HCT116 (cell line): ENCODE measurements at regions not wholly inside any gene's neighbourhood (a gene's known extent, or its start where the extent isn't known, plus 50 kb on each side); places are given as distances from the start of the nearest gene placed in this dataset.

Source experiments
- ATAC-seq: fragments of 200-7000 bp; cut with Tn5 transposase; 2 replicates; pipeline ENCODE4 v1.9.1; 2020; ENCODE audit warnings: mild to moderate bottlenecking, moderate library complexity
- BruUV-seq: library from RNA; stranded (reverse); fragments of 400-500 nt; replicated peaks from 2 replicates; lab custom pipeline; 2021; lab: Mats Ljungman, UMichigan
- CTCF ChIA-PET: fragments of 300-600 bp; sonication (Branson Sonifier 250); formaldehyde crosslinking; loops from one replicate; lab custom pipeline; 2021; ENCODE audit warnings: antibody characterized with exemption; lab: Charles Lee
- POLR2A ChIA-PET: fragments of 300-600, 350-600 bp; sonication (Branson Sonifier 250); formaldehyde crosslinking; loops from one replicate; lab custom pipeline; 2021; ENCODE audit warnings: antibody characterized with exemption; lab: Charles Lee
- RAD21 ChIA-PET, 2 experiments: fragments of 300-600 bp; sonication (Branson Sonifier 250); formaldehyde crosslinking; loops; one replicate each; lab custom pipeline; 2023; ENCODE audit warnings: low total read pairs in 2 of 2; ENCODE audit not compliant: uncharacterized antibody in 2 of 2, unreplicated experiment in 2 of 2, low non-redundant PET in 1 of 2; lab: Charles Lee
- DNase-seq: peaks from one replicate; pipeline ENCODE4 v3.0.0-alpha.2; 2010; ENCODE audit warnings: low read depth, low spot score
- H2AFZ ChIP-seq: fragments of 200-600 bp; shearing (Covaris generic), sonication (generic); 2 replicates; pipeline ENCODE4 v1.6.1; 2017; ENCODE audit warnings: low read depth, mixed run types, mixed read lengths, antibody characterized with exemption, low read length; ENCODE audit not compliant: poor library complexity, severe bottlenecking
- H3K27ac ChIP-seq: 2 replicates; pipeline ENCODE4 v1.5.1; 2012; ENCODE audit warnings: low read depth, low read length
- H3K27me3 ChIP-seq: fragments of 200-600 bp; sonication (generic); 2 replicates; pipeline ENCODE4 v1.6.1; 2016; ENCODE audit warnings: mixed run types, low read length, mixed read lengths; ENCODE audit not compliant: insufficient read depth
- H3K36me3 ChIP-seq, 2 experiments: fragments of 200-500 bp in 1 of 2; fragments of 200-600 bp in 1 of 2; sonication (Bioruptor generic) in 1 of 2; sonication (generic) in 1 of 2; 2 replicates each; pipeline versions ENCODE4 v1.5.1 to v1.6.1; 2014 to 2016; ENCODE audit warnings: low read length in 2 of 2, inconsistent platforms in 1 of 2, mixed read lengths in 1 of 2, mixed run types in 1 of 2; ENCODE audit not compliant: insufficient read depth in 2 of 2, control insufficient read depth in 1 of 2
- H3K4me1 ChIP-seq, 2 experiments: fragments of 200-600 bp in 1 of 2; sonication (generic) in 1 of 2; 2 replicates each; pipeline versions ENCODE4 v1.5.1 to v1.6.1; 2012 to 2017; ENCODE audit warnings: low read length in 2 of 2, inconsistent platforms in 1 of 2, mild to moderate bottlenecking in 1 of 2, mixed read lengths in 1 of 2, mixed run types in 1 of 2, moderate library complexity in 1 of 2; ENCODE audit not compliant: insufficient read depth in 2 of 2, control insufficient read depth in 1 of 2
- H3K4me2 ChIP-seq: fragments of 200-600 bp; sonication (generic); 2 replicates; pipeline ENCODE4 v1.6.1; 2017; ENCODE audit warnings: mixed run types, low read length, mixed read lengths
- H3K4me3 ChIP-seq, 2 experiments: fragments of 200-600 bp in 1 of 2; sonication (generic) in 1 of 2; replicated peaks in 1 of 2; 2 replicates each; pipeline ENCODE4 v1.5.1; 2011 to 2016; ENCODE audit warnings: low read length in 2 of 2, control low read depth in 1 of 2, low read depth in 1 of 2, mild to moderate bottlenecking in 1 of 2, mixed read lengths in 1 of 2, mixed run types in 1 of 2
- H3K79me2 ChIP-seq: fragments of 200-600 bp; sonication (generic); 2 replicates; pipeline ENCODE4 v1.6.1; 2017; ENCODE audit warnings: mild to moderate bottlenecking, mixed run types, low read length, moderate library complexity, mixed read lengths; ENCODE audit not compliant: insufficient read depth
- H3K9ac ChIP-seq: fragments of 200-600 bp; sonication (generic); 2 replicates; pipeline ENCODE4 v1.6.1; 2016; ENCODE audit warnings: low read length, mixed read lengths
- H3K9me2 ChIP-seq: fragments of 200-600 bp; sonication (generic), shearing (Covaris generic); 2 replicates; pipeline ENCODE4 v1.6.1; 2017; ENCODE audit warnings: mixed run types, mild to moderate bottlenecking, moderate library complexity; ENCODE audit not compliant: insufficient read depth
- H3K9me3 ChIP-seq, 2 experiments: fragments of 200-500 bp in 1 of 2; fragments of 200-600 bp in 1 of 2; sonication (Bioruptor generic) in 1 of 2; sonication (generic) in 1 of 2; 2 replicates each; pipeline ENCODE4 v1.6.1; 2014 to 2017; ENCODE audit warnings: low read length in 2 of 2, mixed read lengths in 2 of 2, inconsistent platforms in 1 of 2, low read depth in 1 of 2, mild to moderate bottlenecking in 1 of 2, mixed run types in 1 of 2, moderate library complexity in 1 of 2; ENCODE audit not compliant: control insufficient read depth in 1 of 2, insufficient read depth in 1 of 2
- H4K20me1 ChIP-seq: fragments of 200-600 bp; sonication (generic), shearing (Covaris generic); 2 replicates; pipeline ENCODE4 v1.6.1; 2017; ENCODE audit warnings: mixed run types, mild to moderate bottlenecking, moderate library complexity; ENCODE audit not compliant: insufficient read depth
- ATF3 ChIP-seq: IDR thresholded peaks from 2 replicates; pipeline ENCODE4 v1.6.1; 2012
- EGR1 ChIP-seq: IDR thresholded peaks from 2 replicates; pipeline ENCODE4 v1.6.1; 2012; ENCODE audit warnings: low read depth
- ELF1 ChIP-seq: IDR thresholded peaks from 2 replicates; pipeline ENCODE4 v1.6.1; 2012; ENCODE audit warnings: low read depth, borderline replicate concordance
- JUND ChIP-seq: IDR thresholded peaks from 2 replicates; pipeline ENCODE4 v1.6.1; 2012
- POLR2AphosphoS5 ChIP-seq: IDR thresholded peaks from 2 replicates; pipeline ENCODE4 v1.6.1; 2011; ENCODE audit warnings: mild to moderate bottlenecking, low read depth, low read length, moderate library complexity
- RAD21 ChIP-seq: IDR thresholded peaks from 2 replicates; pipeline ENCODE4 v1.6.1; 2012; ENCODE audit warnings: low read depth, mild to moderate bottlenecking
- REST ChIP-seq: IDR thresholded peaks from 2 replicates; pipeline ENCODE4 v1.6.1; 2012; ENCODE audit warnings: low read depth
- SIN3A ChIP-seq: IDR thresholded peaks from 2 replicates; pipeline ENCODE4 v1.6.1; 2012; ENCODE audit warnings: low read depth
- SP1 ChIP-seq: IDR thresholded peaks from 2 replicates; pipeline ENCODE4 v1.6.1; 2012; ENCODE audit warnings: low read depth
- SRF ChIP-seq: IDR thresholded peaks from 2 replicates; pipeline ENCODE4 v1.6.1; 2012; ENCODE audit warnings: low read depth
- TCF7L2 ChIP-seq: IDR thresholded peaks from 2 replicates; pipeline ENCODE4 v1.7.0; 2011; ENCODE audit warnings: borderline replicate concordance, inconsistent platforms; ENCODE audit not compliant: insufficient read depth, insufficient read length; ENCODE audit errors: extremely low read depth
- YY1 ChIP-seq: IDR thresholded peaks from 2 replicates; pipeline ENCODE4 v1.6.1; 2011; ENCODE audit warnings: low read length, low read depth, moderate library complexity, mild to moderate bottlenecking; ENCODE audit not compliant: insufficient replicate concordance; ENCODE audit errors: extremely low read depth
- ZFX ChIP-seq: fragments of 450-650 bp; IDR thresholded peaks from 2 replicates; pipeline ENCODE4 v1.6.1; 2017
- ZNF274 ChIP-seq: fragments of 200-500 bp; sonication (Bioruptor generic); IDR thresholded peaks from 2 replicates; pipeline ENCODE4 v1.6.1; 2014; ENCODE audit warnings: mild to moderate bottlenecking, low read depth, low read length, inconsistent platforms
- intact Hi-C: fragments of 100-400 bp; cut with micrococcal nuclease; formaldehyde crosslinking; loops from 2 replicates; pipeline ENCODE4 v1.10.0; 2022
- TF ChIP-seq, protein P1 (sequence below), 3 experiments: fragments of 200-600 bp in 1 of 3; sonication (generic) in 1 of 3; IDR thresholded peaks in 2 of 3; conservative IDR thresholded peaks in 1 of 3; 2 replicates each; pipeline ENCODE4 v1.5.1; 2012 to 2017; ENCODE audit warnings: low read depth in 2 of 3, low read length in 2 of 3, antibody characterized with exemption in 1 of 3, borderline replicate concordance in 1 of 3, control low read depth in 1 of 3, mild to moderate bottlenecking in 1 of 3, mixed read lengths in 1 of 3, mixed run types in 1 of 3, moderate library complexity in 1 of 3; ENCODE audit not compliant: insufficient read depth in 1 of 3

- TF ChIP-seq, protein P1, sequence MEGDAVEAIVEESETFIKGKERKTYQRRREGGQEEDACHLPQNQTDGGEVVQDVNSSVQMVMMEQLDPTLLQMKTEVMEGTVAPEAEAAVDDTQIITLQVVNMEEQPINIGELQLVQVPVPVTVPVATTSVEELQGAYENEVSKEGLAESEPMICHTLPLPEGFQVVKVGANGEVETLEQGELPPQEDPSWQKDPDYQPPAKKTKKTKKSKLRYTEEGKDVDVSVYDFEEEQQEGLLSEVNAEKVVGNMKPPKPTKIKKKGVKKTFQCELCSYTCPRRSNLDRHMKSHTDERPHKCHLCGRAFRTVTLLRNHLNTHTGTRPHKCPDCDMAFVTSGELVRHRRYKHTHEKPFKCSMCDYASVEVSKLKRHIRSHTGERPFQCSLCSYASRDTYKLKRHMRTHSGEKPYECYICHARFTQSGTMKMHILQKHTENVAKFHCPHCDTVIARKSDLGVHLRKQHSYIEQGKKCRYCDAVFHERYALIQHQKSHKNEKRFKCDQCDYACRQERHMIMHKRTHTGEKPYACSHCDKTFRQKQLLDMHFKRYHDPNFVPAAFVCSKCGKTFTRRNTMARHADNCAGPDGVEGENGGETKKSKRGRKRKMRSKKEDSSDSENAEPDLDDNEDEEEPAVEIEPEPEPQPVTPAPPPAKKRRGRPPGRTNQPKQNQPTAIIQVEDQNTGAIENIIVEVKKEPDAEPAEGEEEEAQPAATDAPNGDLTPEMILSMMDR (IDR thresholded peaks at IDR 0.05 in 2 of 3, conservative IDR thresholded peaks at IDR 0.05 in 1 of 3; ENCODE audit: borderline replicate concordance in 1 of 3, insufficient read depth in 1 of 3, low read depth in 2 of 3, low read length in 2 of 3) = no peak
- TF ChIP-seq RAD21 (no peak), ZFX (no peak), POLR2AphosphoS5 (no peak), SIN3A (no peak), ZNF274 (no peak), YY1 (no peak)
Measured at GRCh38 chr6:139800837-139801236, 426.4 kb upstream of the CITED2 start (continued).

- H3K27ac ChIP-seq = no peak overlapping the region
- DNase-seq = no peak
- H3K4me1 ChIP-seq = no peaks in the 10 kb centered on the region
- H3K9me2 ChIP-seq = no peaks in the 10 kb centered on the region
- no peaks in the 10 kb centered on the region for H3K36me3 ChIP-seq
- RAD21 ChIA-PET = no interaction called here
- H3K79me2 ChIP-seq = no peaks in the 10 kb centered on the region
- H3K27me3 ChIP-seq = no peaks in the 10 kb centered on the region
- CTCF ChIA-PET = no interaction called here
- no peak overlapping the region for H2AFZ ChIP-seq
- intact Hi-C loops = no loop called here
- BruUV-seq = no TSS peak
- H4K20me1 ChIP-seq = no peaks in the 10 kb centered on the region
- no peak overlapping the region for H3K9ac ChIP-seq
- H3K9me3 ChIP-seq = no peaks in the 10 kb centered on the region
- no peak for ATAC-seq
- POLR2A ChIA-PET = no interaction called here
- no peak overlapping the region for H3K4me3 ChIP-seq
- no peak overlapping the region for H3K4me2 ChIP-seq
- TF ChIP-seq JUND (no peak), SRF (no peak), EGR1 (no peak), POLR2AphosphoS5 (no peak), RAD21 (no peak), REST (no peak), ZNF274 (no peak), YY1 (no peak), SP1 (no peak), SIN3A (no peak), ZFX (no peak), ELF1 (no peak), TCF7L2 (no peak), ATF3 (no peak)
- TF ChIP-seq, protein P1 (IDR thresholded peaks at IDR 0.05 in 2 of 3, conservative IDR thresholded peaks at IDR 0.05 in 1 of 3; ENCODE audit: borderline replicate concordance in 1 of 3, insufficient read depth in 1 of 3, low read depth in 2 of 3, low read length in 2 of 3) = no peak
Measured at GRCh38 chr6:139790527-139790926, 416.1 kb upstream of the CITED2 start.
